Astrocyte (in vitro differentiated cells and primary cell): ENCODE measurements at regions not wholly inside any gene's neighbourhood (a gene's known extent, or its start where the extent isn't known, plus 50 kb on each side); places are given as distances from the start of the nearest gene placed in this dataset.

Source experiments
- DNase-seq: peaks from one replicate; pipeline ENCODE4 v3.0.0-alpha.2; 2010; ENCODE audit warnings: low read depth
- FAIRE-seq: peaks from 2 replicates; lab custom pipeline; 2011; peaks lifted over from hg19 to GRCh38; lab: Jason Lieb, UNC
- H2AFZ ChIP-seq: 2 replicates; pipeline ENCODE4 v1.6.0; 2012; ENCODE audit warnings: low read depth, low read length, inconsistent platforms
- H3K27ac ChIP-seq: 2 replicates; pipeline ENCODE4 v1.5.1; 2011; ENCODE audit warnings: low read depth, low read length, inconsistent platforms
- H3K27me3 ChIP-seq: 2 replicates; pipeline ENCODE4 v1.6.0; 2011; ENCODE audit warnings: low read length, inconsistent platforms; ENCODE audit not compliant: insufficient read depth
- H3K36me3 ChIP-seq: 2 replicates; pipeline ENCODE4 v1.5.1; 2011; ENCODE audit warnings: low read length, inconsistent platforms; ENCODE audit not compliant: insufficient read depth
- H3K4me1 ChIP-seq: 2 replicates; pipeline ENCODE4 v1.5.1; 2011; ENCODE audit warnings: low read length, inconsistent platforms; ENCODE audit not compliant: insufficient read depth
- H3K4me2 ChIP-seq: 2 replicates; pipeline ENCODE4 v1.6.0; 2012; ENCODE audit warnings: low read length, inconsistent platforms
- H3K4me3 ChIP-seq: 2 replicates; pipeline ENCODE4 v1.5.1; 2011; ENCODE audit warnings: low read depth, mild to moderate bottlenecking, low read length, inconsistent platforms; ENCODE audit not compliant: insufficient read depth
- H3K79me2 ChIP-seq: 2 replicates; pipeline ENCODE4 v1.6.0; 2012; ENCODE audit warnings: mild to moderate bottlenecking, low read length, inconsistent platforms; ENCODE audit not compliant: insufficient read depth
- H3K9ac ChIP-seq: 2 replicates; pipeline ENCODE4 v1.6.0; 2012; ENCODE audit warnings: mild to moderate bottlenecking, low read length, inconsistent platforms
- H3K9me3 ChIP-seq: 2 replicates; pipeline ENCODE4 v1.5.1; 2012; ENCODE audit warnings: low read depth, mild to moderate bottlenecking, low read length, inconsistent platforms; ENCODE audit not compliant: insufficient read depth
- H4K20me1 ChIP-seq: 2 replicates; pipeline ENCODE4 v1.6.0; 2012; ENCODE audit warnings: low read length, inconsistent platforms; ENCODE audit not compliant: insufficient read depth
- H3K27ac Mint-ChIP-seq: one replicate; pipeline ENCODE4 v1.8.0; 2021; ENCODE audit warnings: mild to moderate bottlenecking, mixed read lengths; ENCODE audit not compliant: unreplicated experiment
- H3K27me3 Mint-ChIP-seq: one replicate; pipeline ENCODE4 v1.8.0; 2021; ENCODE audit warnings: low read depth, mixed read lengths; ENCODE audit not compliant: unreplicated experiment
- H3K36me3 Mint-ChIP-seq: one replicate; pipeline ENCODE4 v1.8.0; 2021; ENCODE audit warnings: low read depth, mixed read lengths; ENCODE audit not compliant: unreplicated experiment
- H3K4me1 Mint-ChIP-seq: one replicate; pipeline ENCODE4 v1.8.0; 2021; ENCODE audit warnings: low read depth, mixed read lengths; ENCODE audit not compliant: unreplicated experiment
- H3K4me3 Mint-ChIP-seq: one replicate; pipeline ENCODE4 v1.8.0; 2021; ENCODE audit warnings: mild to moderate bottlenecking, moderate library complexity, mixed read lengths; ENCODE audit not compliant: unreplicated experiment
- H3K9me3 Mint-ChIP-seq: one replicate; pipeline ENCODE4 v1.8.0; 2021; ENCODE audit warnings: mild to moderate bottlenecking, mixed read lengths; ENCODE audit not compliant: unreplicated experiment
- EZH2 ChIP-seq: IDR thresholded peaks from 2 replicates; pipeline ENCODE4 v1.6.1; 2012; ENCODE audit warnings: mild to moderate bottlenecking, low read length, inconsistent platforms; ENCODE audit not compliant: insufficient read depth
- TF ChIP-seq, protein P1 (sequence below): IDR thresholded peaks from 2 replicates; pipeline ENCODE4 v1.5.1; 2011; ENCODE audit warnings: low read depth, mild to moderate bottlenecking, inconsistent platforms, low read length, moderate library complexity; ENCODE audit not compliant: insufficient read depth

- H3K36me3 Mint-ChIP-seq: no peaks in the 10 kb centered on the region
- no peak overlapping the region for H3K9ac ChIP-seq
- H3K4me2 ChIP-seq: no peak overlapping the region
- DNase-seq (no peak), FAIRE-seq (no peak)
- no peaks in the 10 kb centered on the region for H4K20me1 ChIP-seq
- no peaks in the 10 kb centered on the region for H3K27me3 ChIP-seq
- no peak overlapping the region for H2AFZ ChIP-seq
- no peak overlapping the region for H3K27ac ChIP-seq
- TF ChIP-seq EZH2: no peak
- TF ChIP-seq, protein P1, sequence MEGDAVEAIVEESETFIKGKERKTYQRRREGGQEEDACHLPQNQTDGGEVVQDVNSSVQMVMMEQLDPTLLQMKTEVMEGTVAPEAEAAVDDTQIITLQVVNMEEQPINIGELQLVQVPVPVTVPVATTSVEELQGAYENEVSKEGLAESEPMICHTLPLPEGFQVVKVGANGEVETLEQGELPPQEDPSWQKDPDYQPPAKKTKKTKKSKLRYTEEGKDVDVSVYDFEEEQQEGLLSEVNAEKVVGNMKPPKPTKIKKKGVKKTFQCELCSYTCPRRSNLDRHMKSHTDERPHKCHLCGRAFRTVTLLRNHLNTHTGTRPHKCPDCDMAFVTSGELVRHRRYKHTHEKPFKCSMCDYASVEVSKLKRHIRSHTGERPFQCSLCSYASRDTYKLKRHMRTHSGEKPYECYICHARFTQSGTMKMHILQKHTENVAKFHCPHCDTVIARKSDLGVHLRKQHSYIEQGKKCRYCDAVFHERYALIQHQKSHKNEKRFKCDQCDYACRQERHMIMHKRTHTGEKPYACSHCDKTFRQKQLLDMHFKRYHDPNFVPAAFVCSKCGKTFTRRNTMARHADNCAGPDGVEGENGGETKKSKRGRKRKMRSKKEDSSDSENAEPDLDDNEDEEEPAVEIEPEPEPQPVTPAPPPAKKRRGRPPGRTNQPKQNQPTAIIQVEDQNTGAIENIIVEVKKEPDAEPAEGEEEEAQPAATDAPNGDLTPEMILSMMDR: no peak
- H3K27me3 Mint-ChIP-seq: no peaks in the 10 kb centered on the region
- no peaks in the 10 kb centered on the region for H3K4me1 Mint-ChIP-seq
- H3K9me3 ChIP-seq: no peaks in the 10 kb centered on the region
- no peak overlapping the region for H3K27ac Mint-ChIP-seq
- no peaks in the 10 kb centered on the region for H3K4me1 ChIP-seq
- H3K4me3 Mint-ChIP-seq: no peak overlapping the region
- H3K9me3 Mint-ChIP-seq: no peaks in the 10 kb centered on the region
- no peaks in the 10 kb centered on the region for H3K36me3 ChIP-seq
- H3K79me2 ChIP-seq: no peaks in the 10 kb centered on the region
- no peak overlapping the region for H3K4me3 ChIP-seq
Observed at GRCh38 chr1:82114887-82115286, 314.2 kb downstream of the ADGRL2 start.

DNA sequence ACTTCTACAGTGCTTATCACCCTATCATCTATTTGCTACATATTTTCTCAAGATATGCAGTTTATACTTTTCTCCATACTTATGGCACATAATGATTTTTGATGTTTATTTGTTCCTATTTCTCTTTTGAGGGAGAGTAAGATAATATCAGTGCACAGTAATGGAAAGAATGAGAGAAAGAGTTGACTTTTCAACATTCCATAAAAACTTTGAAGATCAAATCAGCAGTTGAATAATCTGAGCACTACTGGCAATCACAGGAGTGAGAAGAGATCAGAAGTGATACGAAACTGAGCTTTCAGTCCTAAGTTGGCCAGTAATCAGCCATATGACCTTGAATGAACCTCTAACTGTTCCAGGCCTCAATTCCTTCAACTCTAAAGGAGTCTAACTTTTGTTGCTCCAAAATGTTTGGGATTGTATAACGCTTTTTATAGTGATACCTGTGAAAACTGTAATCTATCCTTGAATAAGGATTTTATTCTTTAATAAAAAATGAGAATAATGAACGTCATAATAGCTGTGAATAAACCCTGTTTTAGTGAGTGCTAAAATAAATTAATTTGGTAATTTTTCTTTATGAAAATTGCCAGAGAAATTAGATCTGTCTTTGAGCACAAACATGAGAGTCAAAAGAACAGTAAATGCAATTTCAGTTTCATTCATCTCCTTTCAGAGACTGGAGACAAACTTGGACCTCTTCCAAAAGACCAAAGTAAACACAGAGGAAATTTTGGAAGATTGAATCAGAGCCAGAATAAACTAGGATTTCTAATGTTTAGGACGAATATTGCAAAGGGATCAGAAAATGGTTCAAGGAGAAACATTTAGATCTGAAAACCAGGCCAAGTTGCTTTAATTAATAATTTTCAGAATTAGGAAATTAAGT lies 309.9 kb downstream of the ADGRL2 start:
- Mint-ChIP-seq H3K4me3 (no peak overlapping the region), H3K27me3 (no peaks in the 10 kb centered on the region), H3K9me3 (no peaks in the 10 kb centered on the region), H3K4me1 (no peaks in the 10 kb centered on the region), H3K27ac (no peak overlapping the region), H3K36me3 (no peaks in the 10 kb centered on the region)
- Histone ChIP-seq H3K36me3 (no peaks in the 10 kb centered on the region), H3K27ac (no peak overlapping the region), H3K4me3 (no peak overlapping the region), H3K4me2 (no peak overlapping the region), H2AFZ (no peak overlapping the region), H3K79me2 (no peaks in the 10 kb centered on the region), H3K9me3 (no peaks in the 10 kb centered on the region), H3K27me3 (no peaks in the 10 kb centered on the region), H4K20me1 (no peaks in the 10 kb centered on the region), H3K9ac (no peak overlapping the region), H3K4me1 (no peaks in the 10 kb centered on the region)
- DNase-seq (no peak), FAIRE-seq (no peak)
- TF ChIP-seq, protein P1: no peak
- no peak for TF ChIP-seq EZH2

DNA sequence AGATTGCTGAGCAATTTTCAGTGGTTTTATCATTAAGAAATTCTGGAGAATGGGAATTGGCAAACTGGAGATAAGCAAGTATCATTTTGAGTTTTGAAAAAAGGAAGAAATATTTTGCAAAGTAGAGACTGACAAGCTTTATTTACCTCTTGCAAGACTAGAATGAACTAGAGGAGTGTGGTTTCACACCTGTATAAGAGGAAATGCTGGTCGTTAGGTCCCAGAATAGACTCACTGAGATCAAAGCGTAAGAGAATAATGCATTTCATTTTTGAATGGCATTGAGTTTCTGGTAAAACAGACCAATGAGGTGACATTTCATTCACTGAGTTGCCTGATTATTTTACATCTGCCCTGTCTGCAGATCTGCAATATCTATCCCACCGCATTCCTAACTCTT lies 308.1 kb downstream of the ADGRL2 start:
- no peaks in the 10 kb centered on the region for H3K79me2 ChIP-seq
- no peaks in the 10 kb centered on the region for H3K9me3 Mint-ChIP-seq
- no peaks in the 10 kb centered on the region for H3K9me3 ChIP-seq
- no peak overlapping the region for H3K27ac ChIP-seq
- no peaks in the 10 kb centered on the region for H3K36me3 ChIP-seq
- no peaks in the 10 kb centered on the region for H3K36me3 Mint-ChIP-seq
- no peak overlapping the region for H3K4me3 Mint-ChIP-seq
- no peak overlapping the region for H3K9ac ChIP-seq
- no peak overlapping the region for H3K4me3 ChIP-seq
- H3K27me3 ChIP-seq: no peaks in the 10 kb centered on the region
- H2AFZ ChIP-seq: no peak overlapping the region
- H4K20me1 ChIP-seq: no peaks in the 10 kb centered on the region
- H3K4me1 ChIP-seq: no peaks in the 10 kb centered on the region
- DNase-seq (no peak), FAIRE-seq (no peak)
- H3K4me2 ChIP-seq: no peak overlapping the region
- no peaks in the 10 kb centered on the region for H3K4me1 Mint-ChIP-seq
- H3K27me3 Mint-ChIP-seq: no peaks in the 10 kb centered on the region
- H3K27ac Mint-ChIP-seq: no peak overlapping the region
- TF ChIP-seq EZH2: no peak
- TF ChIP-seq, protein P1: no peak
